ENCODE measurements at regions not wholly inside any gene's neighbourhood (a gene's known extent, or its start where the extent isn't known, plus 50 kb on each side); places are given as distances from the start of the nearest gene placed in this dataset.

DNA sequence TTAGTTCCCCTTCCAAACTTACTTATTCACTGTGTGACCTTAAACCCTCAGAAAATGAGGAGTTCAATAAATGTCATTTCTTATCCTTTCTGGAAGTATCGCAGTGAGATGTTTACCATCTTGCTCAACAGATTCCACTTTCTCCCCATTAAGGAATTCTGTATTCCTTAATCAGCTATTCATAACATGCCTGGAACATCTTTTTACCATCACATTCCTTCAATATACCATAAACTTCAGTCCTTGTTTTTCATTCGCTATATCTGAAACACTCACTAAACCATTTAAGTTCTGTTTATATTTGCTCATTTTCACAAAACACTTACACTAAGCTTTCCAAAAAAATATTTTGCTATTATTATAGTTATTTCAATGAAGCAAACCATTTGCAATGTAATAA is 1158.6 kb downstream of the CDH12 start:
- DNase-seq (ENCODE audit: low read depth, low spot score) = no peak

DNA sequence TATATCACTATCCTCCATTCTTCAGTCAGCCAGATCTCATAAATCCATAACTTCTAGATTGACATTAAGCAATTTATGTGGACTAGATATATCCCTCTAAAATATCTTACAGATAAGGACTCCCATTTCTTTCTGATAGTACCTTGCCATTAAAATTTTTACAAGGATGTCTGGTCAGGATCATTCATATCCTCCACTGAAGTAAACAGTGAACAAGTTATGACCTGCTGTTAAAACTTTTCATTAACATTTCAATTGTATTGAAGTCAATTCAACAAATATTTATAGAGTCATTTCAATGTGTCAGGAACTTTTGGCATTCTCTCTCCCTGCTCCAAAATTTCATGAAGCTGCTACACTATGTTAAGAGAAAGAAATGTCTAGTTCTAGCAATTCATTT is 1159.6 kb downstream of the CDH12 start:
- no peak for DNase-seq (ENCODE audit: low read depth, low spot score)

DNA sequence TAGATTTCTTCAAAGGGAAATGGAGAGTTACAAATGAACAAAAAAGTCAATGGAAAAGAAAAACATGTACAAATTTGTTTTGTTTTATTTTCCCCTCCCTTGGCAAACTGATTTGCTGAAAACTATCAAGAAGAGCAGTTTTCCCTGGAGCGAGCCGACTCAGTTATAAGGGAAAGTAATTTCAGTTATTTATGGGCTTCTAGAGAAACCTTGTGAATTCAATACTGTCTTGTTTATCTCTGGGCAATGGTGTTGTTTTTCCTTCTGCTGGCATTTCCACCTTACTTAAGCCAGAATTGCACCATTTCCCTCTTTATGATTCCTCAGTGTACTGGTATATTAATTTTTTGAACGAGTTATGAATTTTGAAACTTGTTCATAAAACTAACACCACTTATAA is 1163.6 kb downstream of the CDH12 start:
- no peak for DNase-seq (ENCODE audit: low read depth, low spot score)

DNA sequence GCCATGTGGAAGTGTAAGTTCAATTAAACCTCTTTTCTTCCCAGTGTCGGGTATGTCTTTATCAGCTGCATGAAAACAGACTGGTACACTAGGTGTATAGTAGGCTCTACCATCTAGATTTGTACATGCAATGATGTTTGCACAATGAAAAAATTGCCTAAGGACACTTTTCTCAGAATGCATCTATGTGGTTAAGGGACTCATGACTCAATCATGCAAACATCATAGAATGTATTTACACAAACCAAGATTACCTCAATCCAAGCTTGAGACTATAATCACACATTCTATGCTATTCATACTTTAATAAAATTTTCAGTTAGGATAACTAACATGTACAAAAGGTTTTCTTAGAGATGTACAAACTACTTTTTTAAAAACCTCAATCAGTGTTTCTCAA is 1164.5 kb downstream of the CDH12 start:
- DNase-seq (ENCODE audit: low read depth, low spot score) = no peak

DNA sequence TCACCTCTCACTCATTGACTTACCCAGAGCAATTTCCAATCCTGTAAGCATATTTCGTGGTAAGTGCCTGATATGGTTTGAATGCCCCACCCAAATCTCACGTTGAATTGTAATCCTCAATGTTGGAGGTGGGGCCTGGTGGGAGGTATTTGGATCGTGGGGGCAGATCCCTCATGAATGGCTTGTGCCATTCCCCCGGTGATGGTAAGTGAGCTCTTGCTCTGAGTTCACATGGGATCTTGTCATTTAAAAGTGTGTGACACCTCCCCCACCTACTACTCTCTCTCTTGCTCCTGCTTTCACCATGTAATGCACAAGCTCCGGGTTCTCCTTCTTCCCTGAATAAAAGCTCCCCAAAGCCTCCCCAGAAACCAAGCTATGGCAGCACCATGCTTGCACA is 1165.5 kb downstream of the CDH12 start:
- DNase-seq (ENCODE audit: low read depth, low spot score) = no peak

DNA sequence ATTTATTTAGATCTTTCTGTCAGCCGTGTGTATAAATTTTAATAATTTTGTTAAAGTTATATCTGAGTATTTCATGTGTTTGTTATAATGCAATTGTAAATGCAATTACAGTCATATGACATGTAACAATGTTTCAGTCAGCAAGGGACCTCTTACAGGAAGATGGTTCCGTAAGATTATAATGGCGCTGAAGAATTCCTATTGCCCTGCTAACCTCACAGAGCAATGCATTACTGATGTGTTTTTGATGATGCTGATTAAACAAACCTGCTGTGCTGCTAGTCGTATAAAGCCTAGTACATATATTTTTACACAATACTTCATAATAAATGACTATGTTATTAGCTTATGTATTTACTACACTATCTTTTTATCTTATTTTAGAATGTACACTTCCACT is 1166.4 kb downstream of the CDH12 start:
- DNase-seq (ENCODE audit: low read depth, low spot score) = no peak

DNA sequence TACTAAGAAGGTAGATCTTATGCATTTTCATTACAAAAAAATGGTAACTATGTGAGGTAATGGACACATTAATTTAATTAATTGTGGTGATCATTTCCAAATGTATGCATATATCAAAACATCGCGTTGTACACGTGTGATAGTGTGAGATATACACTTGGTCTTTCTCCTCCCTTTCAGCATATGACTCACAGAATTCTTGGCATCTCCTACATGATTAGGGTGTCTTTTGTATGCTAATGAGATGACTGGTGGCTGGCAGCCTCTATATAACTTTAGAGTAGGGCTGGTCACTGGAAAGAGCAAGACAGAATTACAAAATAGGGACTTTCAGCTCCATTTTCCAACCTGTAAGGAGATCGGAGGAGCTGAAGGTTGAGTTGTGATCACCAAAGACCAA is 1167.6 kb downstream of the CDH12 start:
- no peak for DNase-seq (ENCODE audit: low read depth, low spot score)

DNA sequence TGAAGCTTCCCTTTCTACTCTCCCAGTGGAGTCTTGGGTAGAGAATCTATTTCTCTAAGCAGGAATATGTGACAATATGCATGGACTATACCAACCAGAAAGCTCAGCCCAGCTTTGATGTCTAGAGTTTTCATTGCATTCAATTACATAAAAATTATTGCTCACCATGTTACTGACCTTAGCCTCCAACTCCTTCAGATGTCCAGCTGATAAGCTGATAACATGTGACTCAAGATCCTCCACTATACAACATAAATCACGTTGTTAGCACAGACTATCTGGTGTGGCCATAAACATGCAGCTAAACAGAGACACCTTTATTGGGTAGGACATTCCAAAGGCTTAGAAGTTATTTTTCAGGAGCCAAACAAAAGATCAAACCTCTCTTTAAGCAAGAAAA is 1168.2 kb downstream of the CDH12 start:
- no peak for DNase-seq (ENCODE audit: low read depth, low spot score)

DNA sequence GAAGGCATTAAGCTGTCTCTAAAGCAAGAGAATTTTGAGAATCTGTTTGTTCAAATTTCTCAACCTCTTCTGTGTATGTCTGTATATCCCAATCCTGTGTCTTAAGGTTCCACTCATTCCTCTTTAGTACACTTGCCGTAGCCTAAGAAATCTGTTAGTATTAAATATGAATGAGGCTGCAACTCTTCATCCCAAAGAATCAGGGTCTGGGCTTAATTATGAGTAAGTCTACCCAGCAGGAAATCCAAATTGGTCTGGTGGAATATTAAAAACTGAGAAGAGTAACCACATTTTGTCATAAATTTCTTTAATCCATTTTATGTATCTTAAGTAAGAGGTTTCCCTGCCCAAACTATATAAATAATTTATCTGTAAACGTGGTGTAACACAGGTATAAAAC is 1171.2 kb downstream of the CDH12 start:
- DNase-seq (ENCODE audit: low read depth, low spot score) = no peak

DNA sequence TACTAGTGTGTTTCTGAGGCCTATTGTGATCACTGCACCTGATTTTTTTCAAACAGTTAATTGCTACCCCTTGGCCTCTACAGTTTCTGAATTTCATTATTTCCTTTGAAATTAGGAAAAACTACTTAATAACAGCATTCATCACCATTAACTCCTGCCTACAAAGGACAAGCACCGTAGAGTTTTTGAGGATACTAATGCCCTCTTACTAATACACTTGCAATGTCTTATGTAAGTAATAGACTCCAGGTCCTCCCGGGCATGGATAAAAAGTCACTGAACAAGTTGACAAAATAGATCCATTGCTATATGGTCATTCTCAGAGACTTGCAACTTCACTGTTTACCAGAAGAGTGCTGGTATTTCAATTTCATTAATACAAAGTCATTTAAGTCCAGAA is 1172.5 kb downstream of the CDH12 start:
- DNase-seq (ENCODE audit: low read depth, low spot score) = no peak

DNA sequence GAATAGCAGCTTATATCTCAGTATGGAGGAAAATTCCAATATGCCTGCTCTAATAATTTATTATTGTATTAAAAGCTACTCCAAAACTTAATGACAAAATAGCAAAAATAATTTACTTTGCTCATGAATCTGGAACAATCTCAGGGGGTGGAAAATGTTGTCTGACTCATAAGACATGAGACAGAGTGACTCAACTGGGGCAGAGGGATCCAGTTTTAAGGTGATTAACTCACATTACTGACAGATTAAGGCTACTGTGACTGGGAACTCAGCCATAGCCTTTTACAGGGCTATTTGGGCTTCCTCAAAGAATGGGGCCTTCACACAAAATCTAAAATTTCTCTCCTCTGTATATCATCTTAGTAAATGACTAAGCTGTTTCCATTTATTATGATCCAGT is 1172.9 kb downstream of the CDH12 start:
- no peak for DNase-seq (ENCODE audit: low read depth, low spot score)

DNA sequence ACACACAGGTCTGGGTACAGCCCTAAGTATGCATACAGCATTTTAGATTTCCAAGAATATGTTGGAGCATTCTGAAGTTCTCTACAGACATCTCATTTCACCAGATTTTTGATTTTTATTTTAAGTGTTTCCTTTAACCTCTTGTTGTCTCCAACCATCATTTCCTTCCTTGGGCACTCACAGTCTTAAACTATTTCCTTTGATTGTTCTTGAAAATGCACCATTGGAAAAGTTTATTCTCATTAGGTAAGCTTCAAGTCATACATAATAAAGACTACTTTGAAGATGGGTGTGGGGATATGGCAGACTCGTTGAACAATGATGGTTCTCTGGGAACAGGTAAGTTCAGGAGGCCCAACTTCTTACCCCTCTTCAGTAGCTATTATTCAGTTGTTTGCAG is 1174.6 kb downstream of the CDH12 start:
- DNase-seq (ENCODE audit: low read depth, low spot score) = no peak

DNA sequence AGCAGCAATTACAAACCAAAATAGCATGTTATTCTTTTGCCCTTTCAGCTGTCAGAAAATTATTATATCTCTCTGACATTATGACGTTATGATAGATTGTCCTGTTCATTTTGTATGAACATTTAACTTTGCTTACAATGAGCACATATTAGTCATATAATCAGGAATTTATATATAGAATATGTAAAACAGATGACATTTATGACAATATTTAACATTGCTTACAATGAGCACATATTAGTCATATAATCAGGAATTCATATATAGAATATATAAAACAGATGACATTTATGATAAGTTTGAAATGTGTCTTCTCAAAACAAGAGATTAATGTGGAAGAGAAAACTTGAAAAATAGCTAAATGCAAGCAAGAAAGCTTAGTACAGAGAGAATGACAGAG is 1180.2 kb downstream of the CDH12 start:
- DNase-seq (ENCODE audit: low read depth, low spot score) = no peak

DNA sequence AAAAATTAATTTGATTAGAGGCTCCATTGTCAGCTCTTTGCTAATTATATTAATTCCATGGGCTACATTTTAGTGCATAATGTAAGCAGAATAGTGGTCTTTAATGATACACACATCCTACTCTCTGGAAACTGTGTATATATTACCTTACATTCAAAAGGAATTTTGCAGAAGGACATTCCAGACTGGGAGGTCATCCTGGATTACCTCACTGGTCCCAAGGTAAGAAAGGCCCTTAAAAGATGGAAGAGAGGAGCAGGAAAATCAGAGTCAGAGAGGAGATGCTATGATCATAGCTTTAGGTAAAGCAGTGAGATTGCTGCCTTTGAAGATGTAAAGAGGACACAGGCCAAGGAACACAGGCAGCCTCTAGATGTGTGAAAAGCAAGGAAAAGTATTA is 1180.8 kb downstream of the CDH12 start:
- no peak for DNase-seq (ENCODE audit: low read depth, low spot score)

DNA sequence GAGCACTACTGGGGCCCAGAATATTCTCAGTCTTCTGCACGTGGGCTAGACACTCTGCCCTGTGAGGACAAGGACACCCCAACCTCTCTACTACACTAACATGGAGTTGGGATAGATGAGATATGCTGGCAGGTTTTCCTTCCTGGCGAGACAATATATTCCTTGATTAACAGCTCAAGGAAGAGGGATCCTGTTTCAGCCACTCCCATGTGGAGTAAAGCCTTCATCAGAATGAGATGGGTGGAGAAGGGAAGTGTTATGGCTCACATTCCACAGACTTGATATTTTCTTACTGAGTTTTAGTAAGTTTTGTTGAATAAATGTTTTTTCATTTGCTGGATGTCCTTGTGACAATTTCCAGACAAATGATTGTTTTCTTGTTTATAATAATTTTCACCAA is 1187.6 kb downstream of the CDH12 start:
- no peak for DNase-seq (ENCODE audit: low read depth, low spot score)

DNA sequence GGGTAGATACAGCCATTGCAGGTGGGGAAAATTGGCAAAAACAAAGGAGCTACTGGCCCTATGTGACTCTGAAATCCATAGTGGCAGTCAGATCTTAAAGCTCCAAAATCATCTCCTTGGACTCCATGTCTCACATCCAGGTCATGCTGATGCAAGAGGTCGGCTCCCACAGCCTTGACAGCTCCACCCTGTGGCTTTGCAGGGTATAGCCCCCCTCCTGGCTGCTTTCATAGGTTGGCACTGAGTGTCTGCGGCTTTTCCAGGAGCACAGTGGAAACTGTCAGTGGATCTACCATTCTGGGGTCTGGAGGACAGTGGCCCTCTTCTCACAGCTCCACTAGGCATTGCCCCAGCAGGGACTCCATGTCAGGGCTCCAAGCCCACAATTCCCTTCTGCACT is 1190.1 kb downstream of the CDH12 start:
- no peak for DNase-seq (ENCODE audit: low read depth, low spot score)

DNA sequence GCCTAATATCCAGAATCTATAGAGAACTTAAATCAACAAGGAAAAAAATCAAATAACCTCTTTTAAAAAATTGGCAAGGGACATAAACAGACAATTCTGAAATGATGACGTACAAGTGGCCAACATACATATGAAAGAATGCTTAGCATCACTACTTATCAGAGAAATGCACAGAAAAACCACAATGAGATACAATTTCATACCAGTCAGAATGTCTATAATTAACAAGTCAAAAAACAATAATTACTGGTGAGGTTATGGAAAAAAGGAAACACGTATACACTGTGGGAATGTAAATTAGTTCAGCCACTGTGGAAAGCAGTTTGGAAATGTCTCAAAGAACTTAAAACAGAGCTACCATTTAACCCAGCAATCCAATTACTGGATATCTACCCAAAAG is 1192.0 kb downstream of the CDH12 start:
- DNase-seq (ENCODE audit: low read depth, low spot score) = no peak

DNA sequence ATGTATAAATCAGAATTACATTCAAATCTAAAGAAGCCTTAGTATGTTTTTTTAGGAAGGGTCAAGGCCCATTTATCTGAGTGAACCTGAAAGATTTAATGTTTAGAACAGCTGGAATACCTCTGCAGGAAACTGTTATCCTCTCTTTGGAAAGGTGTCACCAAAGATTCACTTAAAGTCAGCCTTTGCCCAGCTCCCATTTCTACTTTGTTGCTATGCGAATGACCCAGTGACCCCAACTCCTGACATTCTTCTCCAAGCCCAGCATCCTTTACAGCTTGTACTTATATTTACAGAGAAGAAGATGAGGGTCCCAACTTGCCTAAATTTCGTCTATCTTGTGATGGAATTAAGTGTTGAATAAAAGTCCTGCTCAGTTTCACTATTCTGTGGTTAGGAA is 1198.6 kb downstream of the CDH12 start:
- DNase-seq (ENCODE audit: low read depth, low spot score) = no peak

DNA sequence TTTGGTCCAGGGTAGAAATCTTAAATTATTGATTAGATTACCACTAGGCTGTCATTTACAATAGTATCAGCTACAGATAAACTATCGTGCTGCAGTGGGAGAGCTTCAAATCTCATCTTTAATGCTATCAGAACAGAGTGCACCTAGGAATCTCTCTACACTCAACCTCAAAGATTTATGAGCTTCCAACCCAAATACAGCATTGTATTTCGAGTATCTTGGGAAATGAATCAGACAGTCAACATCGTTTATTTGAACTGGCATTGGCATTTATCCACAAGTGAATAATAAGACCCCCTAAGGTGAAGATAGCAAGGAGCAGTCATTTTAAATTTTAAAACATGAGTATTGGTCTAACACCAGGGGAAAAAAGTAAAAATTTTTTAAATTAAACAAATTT is 1203.2 kb downstream of the CDH12 start:
- DNase-seq (ENCODE audit: low read depth, low spot score) = no peak

DNA sequence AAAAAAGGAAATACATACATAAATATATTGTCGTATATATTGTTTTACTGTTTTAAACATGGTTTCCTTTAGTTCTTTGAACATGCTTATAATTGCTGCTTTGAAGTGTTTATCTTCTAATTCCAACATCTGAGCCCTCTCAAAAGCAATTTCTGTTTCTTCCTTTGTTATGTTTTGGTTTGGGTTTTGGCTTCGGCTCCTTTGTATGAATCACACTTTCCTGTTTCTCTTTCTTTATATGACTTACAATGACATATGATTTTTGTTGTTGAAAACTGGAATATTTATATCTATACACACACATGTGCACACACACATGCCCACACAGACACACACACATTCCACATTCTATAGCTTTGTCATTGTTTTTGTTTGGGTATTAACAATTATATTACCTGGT is 1206.7 kb downstream of the CDH12 start:
- no peak for DNase-seq (ENCODE audit: low read depth, low spot score)

DNA sequence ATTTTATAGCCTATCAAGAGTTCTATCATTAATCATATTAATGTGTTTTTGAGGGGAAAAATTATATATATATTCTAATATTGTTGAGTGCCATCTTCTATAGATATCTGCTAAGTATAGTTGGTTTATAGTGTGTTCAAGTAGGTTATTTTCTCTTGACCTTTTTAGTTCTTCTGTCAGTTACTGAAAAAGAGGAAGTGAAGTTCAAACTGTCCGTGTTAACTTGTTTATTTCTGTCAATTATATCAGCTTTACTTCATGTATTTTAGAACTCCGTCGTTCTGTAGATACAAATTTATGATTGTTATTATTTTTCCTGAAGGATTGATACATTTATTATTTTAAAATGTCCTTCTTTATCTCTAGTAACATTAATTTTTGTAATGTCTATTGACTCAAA is 1209.1 kb downstream of the CDH12 start:
- DNase-seq (ENCODE audit: low read depth, low spot score) = no peak

DNA sequence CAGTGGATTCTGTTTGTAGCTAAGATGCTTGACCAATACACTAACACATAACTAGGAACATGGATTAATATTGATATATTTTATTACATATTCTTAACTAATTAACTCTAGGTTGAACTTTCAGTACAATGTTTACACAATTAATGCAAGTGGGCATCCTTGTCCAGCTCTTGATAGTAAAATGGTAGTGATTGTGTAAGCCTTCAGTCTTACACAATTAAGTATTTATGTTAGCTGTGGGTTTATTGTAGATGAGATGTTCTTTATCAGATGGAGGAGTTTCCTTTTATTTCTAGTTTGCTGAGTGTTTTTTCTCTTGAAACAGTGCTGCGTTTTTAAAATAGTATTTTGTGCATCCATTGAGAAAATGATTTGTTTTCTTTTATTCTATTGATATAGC is 1210.8 kb downstream of the CDH12 start:
- no peak for DNase-seq (ENCODE audit: low read depth, low spot score)

DNA sequence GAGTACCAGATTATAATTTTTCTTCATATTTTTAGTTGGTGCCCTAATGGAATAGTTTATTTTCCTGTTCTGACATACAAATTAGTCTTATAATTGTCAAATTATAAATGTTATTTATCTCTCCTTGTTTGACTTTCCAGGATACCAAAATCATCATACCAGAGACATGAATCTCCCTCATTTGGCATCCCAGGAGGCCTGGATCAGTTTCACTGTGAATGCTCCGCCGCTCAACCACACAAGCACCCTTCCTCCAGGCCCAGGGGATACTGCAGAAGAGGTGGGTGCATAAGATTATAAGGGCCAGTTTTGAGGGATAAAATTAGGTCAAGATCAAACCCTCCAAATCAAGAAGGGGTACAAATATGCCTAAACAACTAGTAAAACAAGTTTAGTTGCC is 1229.3 kb downstream of the CDH12 start:
- no peak for DNase-seq (ENCODE audit: low read depth, low spot score)

DNA sequence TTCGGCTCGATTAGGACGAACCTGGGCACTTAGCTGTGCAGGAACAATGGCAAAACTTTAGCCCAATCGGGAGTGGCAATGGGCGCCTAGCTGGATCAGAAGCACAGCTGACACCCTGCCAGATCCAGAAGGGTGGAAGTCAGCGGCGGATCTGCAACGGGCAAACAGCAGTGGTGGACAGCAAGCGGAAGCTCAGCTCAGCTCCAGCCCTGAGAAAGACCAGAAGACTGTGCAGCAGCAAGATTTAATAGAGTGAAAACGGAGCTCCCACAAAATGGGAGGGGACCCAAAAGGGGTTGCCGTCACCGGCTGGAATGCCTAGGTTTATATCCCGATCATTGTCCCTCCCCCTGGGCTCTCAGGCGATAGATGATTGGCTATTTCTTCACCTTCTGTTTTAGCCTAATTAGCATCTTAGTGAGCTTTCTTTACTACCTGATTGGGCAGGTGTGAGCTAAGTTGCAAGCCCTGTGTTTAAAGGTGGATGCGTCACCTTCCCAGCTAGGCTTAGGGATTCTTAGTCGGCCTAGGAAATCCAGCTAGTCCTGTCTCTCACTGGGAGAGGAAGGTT is 1237.9 kb downstream of the CDH12 start:
- peak; percentile 15 for DNase-seq (ENCODE audit: low read depth, low spot score)

Measured in iPS DF 19.7 (cell line).